Amniotic stem cell (primary cell): ENCODE measurements at regions not wholly inside any gene's neighbourhood (a gene's known extent, or its start where the extent isn't known, plus 50 kb on each side); places are given as distances from the start of the nearest gene placed in this dataset.
A peak's percentile ranks its signal among the peaks of the same experiment; 100 is the strongest.

Experiments
- DNase-seq: peaks from one replicate; lab custom pipeline; 2025; lab: John Stamatoyannopoulos, UW

- no peak for DNase-seq
These were observed 92.6 kb upstream of the CTNNB1 start for GRCh38 chr3:41106691-41107090.

- no peak for DNase-seq
These were observed 88.3 kb upstream of the CTNNB1 start for GRCh38 chr3:41111011-41111410.

GRCh38 chr3:41112466-41112865 lies 86.8 kb upstream of the CTNNB1 start:
- DNase-seq, result no peak

- DNase-seq, result no peak
These were observed 84.2 kb upstream of the CTNNB1 start for GRCh38 chr3:41115069-41115468.

- no peak for DNase-seq
These were observed 82.5 kb upstream of the CTNNB1 start for GRCh38 chr3:41116851-41117250.

- peak; percentile 12 for DNase-seq
These were observed 81.9 kb upstream of the CTNNB1 start for GRCh38 chr3:41117398-41117870.

GRCh38 chr3:41118461-41119390 lies 80.6 kb upstream of the CTNNB1 start:
- DNase-seq, result no peak

GRCh38 chr3:41120460-41120859 lies 78.8 kb upstream of the CTNNB1 start:
- DNase-seq, result no peak

- DNase-seq, result no peak
These were observed 74.0 kb upstream of the CTNNB1 start for GRCh38 chr3:41125258-41125657.

GRCh38 chr3:41126472-41126871 lies 72.8 kb upstream of the CTNNB1 start:
- DNase-seq, result no peak

- no peak for DNase-seq
These were observed 72.3 kb upstream of the CTNNB1 start for GRCh38 chr3:41126961-41127360.

- DNase-seq, result no peak
These were observed 71.9 kb upstream of the CTNNB1 start for GRCh38 chr3:41127414-41127813.

- DNase-seq, result no peak
These were observed 69.6 kb upstream of the CTNNB1 start for GRCh38 chr3:41129731-41130130.

GRCh38 chr3:41131224-41131623 lies 68.1 kb upstream of the CTNNB1 start:
- no peak for DNase-seq

GRCh38 chr3:41137686-41138111 lies 61.6 kb upstream of the CTNNB1 start:
- DNase-seq, result no peak

GRCh38 chr3:41138146-41138545 lies 61.2 kb upstream of the CTNNB1 start:
- no peak for DNase-seq

- DNase-seq, result no peak
These were observed 60.7 kb upstream of the CTNNB1 start for GRCh38 chr3:41138601-41139000.

GRCh38 chr3:41140242-41140641 lies 59.1 kb upstream of the CTNNB1 start:
- DNase-seq, result no peak

GRCh38 chr3:41141433-41142167 lies 57.7 kb upstream of the CTNNB1 start:
- DNase-seq, result no peak

GRCh38 chr3:41143421-41144031 lies 55.8 kb upstream of the CTNNB1 start:
- no peak for DNase-seq

GRCh38 chr3:41144631-41145030 lies 54.7 kb upstream of the CTNNB1 start:
- DNase-seq, result no peak

GRCh38 chr3:41148478-41148877 lies 50.8 kb upstream of the CTNNB1 start:
- DNase-seq, result no peak

GRCh38 chr3:41148901-41149300 lies 50.4 kb upstream of the CTNNB1 start:
- no peak for DNase-seq
